ENCODE measurements at regions not wholly inside any gene's neighbourhood (a gene's known extent, or its start where the extent isn't known, plus 50 kb on each side); places are given as distances from the start of the nearest gene placed in this dataset.

GRCh38 chr11:110785398-110785797 is 73.2 kb upstream of the ARHGAP20 start:
- 47% methylated on average over 2 of the region's 2 CpGs for WGBS (ENCODE audit: insufficient coverage, insufficient replicate concordance, low lambda C conversion rate, missing lambda C conversion rate)
- FAIRE-seq (no peak), ATAC-seq (no peak), DNase-seq (ENCODE audit: low read depth, low spot score) (no peak)
- no TSS peak for BruUV-seq (replicated peaks)
- no peak overlapping the region for H3K4me3 ChIP-seq
- H2AFZ ChIP-seq (ENCODE audit: control insufficient read depth, low read depth, low read length): no peak overlapping the region
- RAD21 ChIA-PET (ENCODE audit: unreplicated experiment): no interaction called here
- H3K36me3 ChIP-seq (ENCODE audit: control insufficient read depth in 2 of 2, insufficient read depth in 2 of 2, low read length in 1 of 2): no peaks in the 10 kb centered on the region
- no peaks in the 10 kb centered on the region for H3K79me2 ChIP-seq (ENCODE audit: control insufficient read depth, insufficient read depth, low read length)
- in situ Hi-C loops (cut with MboI): no loop called here
- H3K4me2 ChIP-seq (ENCODE audit: control insufficient read depth, insufficient read depth): no peak overlapping the region
- SMC1A ChIA-PET (ENCODE audit: uncharacterized antibody, unreplicated experiment): no interaction called here
- CTCF ChIA-PET: interaction anchor here (0.6 to 1.5 kb wide), 3 partner anchors 11 to 292 kb away, joined by 3 to 4 read pairs (median 3); no protein-coding TSS in a partner anchor
- no peak overlapping the region for H3K27ac ChIP-seq (ENCODE audit: control insufficient read depth, insufficient read depth)
- POLR2A ChIA-PET: no interaction called here
- no peak overlapping the region for H3K9ac ChIP-seq (ENCODE audit: control insufficient read depth, insufficient read depth, low read length)
- intact Hi-C loops (cut with micrococcal nuclease; ENCODE audit: unreplicated experiment): no loop called here
- no peak for TF ChIP-seq ZNF274 (IDR thresholded peaks at IDR 0.05; ENCODE audit: insufficient read depth, insufficient read length)
- TF ChIP-seq PAX5 (IDR thresholded peaks at IDR 0.05; ENCODE audit: borderline replicate concordance, low read depth, low read length): no peak
- no peak for TF ChIP-seq CBFB (IDR thresholded peaks at IDR 0.05; ENCODE audit: low read depth)
- no peak for TF ChIP-seq SREBF2 (IDR thresholded peaks at IDR 0.05; ENCODE audit: low read length)
- TF ChIP-seq ZNF384 (IDR thresholded peaks at IDR 0.05; ENCODE audit: borderline replicate concordance, low read depth, low read length): no peak
- TF ChIP-seq SMAD5 (IDR thresholded peaks at IDR 0.05; ENCODE audit: low read depth): no peak
- TF ChIP-seq IKZF1 (conservative IDR thresholded peaks at IDR 0.05): no peak
- TF ChIP-seq ZNF622 (IDR thresholded peaks at IDR 0.05): no peak
- no peak for TF ChIP-seq RFX5 (IDR thresholded peaks at IDR 0.05; ENCODE audit: low read depth, low read length)
- no peak for TF ChIP-seq POLR2A (IDR thresholded peaks at IDR 0.05; ENCODE audit: low read depth, low read length)
- no peak for TF ChIP-seq RAD51 (IDR thresholded peaks at IDR 0.05)
- TF ChIP-seq NR2C1 (IDR thresholded peaks at IDR 0.05): no peak
- TF ChIP-seq BMI1 (IDR thresholded peaks at IDR 0.05; ENCODE audit: borderline replicate concordance): no peak
- TF ChIP-seq JUNB (IDR thresholded peaks at IDR 0.05): no peak
- TF ChIP-seq SP1 (IDR thresholded peaks at IDR 0.05; ENCODE audit: low read depth, low read length): no peak
- no peak for TF ChIP-seq CREB1 (IDR thresholded peaks at IDR 0.05; ENCODE audit: low read depth)
- no peak for TF ChIP-seq ASH2L (IDR thresholded peaks at IDR 0.05; ENCODE audit: borderline replicate concordance, low read depth)
- TF ChIP-seq MTA3 (IDR thresholded peaks at IDR 0.05; ENCODE audit: borderline replicate concordance, low read length): no peak
- H4K20me1 ChIP-seq (ENCODE audit: control insufficient read depth, insufficient read depth): no peaks in the 10 kb centered on the region
- no peaks in the 10 kb centered on the region; a peak in 1 of 4 replicates for H3K27me3 ChIP-seq (replicated peaks in 1 of 2; ENCODE audit: control insufficient read depth in 2 of 2, insufficient read depth in 2 of 2, low read length in 1 of 2)
- H3K9me3 ChIP-seq (replicated peaks; ENCODE audit: control insufficient read depth, insufficient read depth, low read length): peaks cover 1% of the 10 kb centered on the region; the same call in 1 of the 3 replicates
- no peaks in the 10 kb centered on the region for H3K4me1 ChIP-seq (ENCODE audit: control insufficient read depth, insufficient read depth, low read length)

All from GM12878 (cell line).